HG02884 (cell line): ENCODE measurements at regions not wholly inside any gene's neighbourhood (a gene's known extent, or its start where the extent isn't known, plus 50 kb on each side); places are given as distances from the start of the nearest gene placed in this dataset.
"Not testable (repeated sequence)": the region's sequence is repeated elsewhere in the genome, so short reads cannot be mapped to it uniquely, and the experiment has no call there.

Source experiments
- ATAC-seq: cut with Tn5 transposase; IDR thresholded peaks from one replicate; pipeline ENCODE4 v1.9.1; 2021; ENCODE audit warnings: mild to moderate bottlenecking, moderate library complexity; ENCODE audit not compliant: unreplicated experiment

DNA sequence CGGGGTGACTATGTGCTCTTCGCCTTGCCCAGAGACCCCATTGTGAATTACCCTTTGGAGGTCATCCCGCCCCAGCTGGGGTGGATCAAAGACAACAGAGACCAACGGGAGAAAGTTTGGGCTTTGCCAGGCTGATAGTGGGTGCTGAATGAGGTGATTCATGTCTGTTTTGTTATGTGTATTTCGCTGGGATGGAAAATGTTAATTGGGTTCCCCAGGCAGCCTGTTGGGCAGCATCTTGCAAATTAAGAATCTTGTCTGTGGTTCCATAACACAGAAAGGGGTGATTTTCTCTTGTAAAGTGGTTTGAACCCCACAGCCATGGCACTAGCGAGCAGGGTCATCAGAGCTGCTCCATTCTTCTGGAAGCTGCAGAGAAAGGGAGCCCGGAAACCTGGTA is 63.1 kb upstream of the UNC93A start:
- ATAC-seq = no peak

DNA sequence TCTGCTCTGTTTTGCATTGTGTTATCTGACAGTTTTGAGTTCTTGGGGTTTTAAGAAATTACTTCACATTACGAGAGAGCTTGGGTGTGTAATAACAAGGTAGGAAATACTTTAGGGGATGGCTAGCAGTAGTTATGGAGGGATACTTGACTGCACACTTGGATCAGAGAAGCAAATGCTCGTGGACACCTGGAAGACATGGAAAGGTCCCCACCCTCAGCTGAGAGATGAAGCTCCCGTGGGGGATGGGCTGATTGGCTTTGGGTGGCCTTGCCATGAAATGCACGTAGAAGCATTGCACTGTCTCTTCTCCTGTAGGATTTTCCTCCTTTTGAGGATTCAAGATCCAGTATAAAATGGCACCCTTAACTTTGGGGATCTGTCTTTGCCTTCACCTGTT is 61.5 kb upstream of the UNC93A start:
- ATAC-seq = no peak

DNA sequence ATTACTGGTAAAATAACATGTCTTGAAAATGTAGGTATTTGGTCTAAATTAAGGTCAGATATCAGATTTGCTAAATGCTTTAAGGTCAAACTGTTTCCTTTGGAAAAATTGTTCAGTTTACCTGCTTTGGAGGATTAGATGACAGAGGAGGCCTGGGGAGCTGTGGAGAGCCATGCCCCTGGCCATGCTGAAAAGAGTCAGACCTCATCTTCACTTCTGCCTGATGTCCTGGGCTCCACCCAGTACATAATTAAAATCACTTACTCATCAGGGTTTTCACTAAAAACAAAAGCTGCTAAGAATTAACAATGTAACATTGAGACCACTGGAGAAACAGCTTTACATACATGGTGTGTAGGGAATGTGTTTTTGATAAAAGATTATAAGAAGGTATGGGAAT is 60.8 kb upstream of the UNC93A start:
- ATAC-seq = no peak

DNA sequence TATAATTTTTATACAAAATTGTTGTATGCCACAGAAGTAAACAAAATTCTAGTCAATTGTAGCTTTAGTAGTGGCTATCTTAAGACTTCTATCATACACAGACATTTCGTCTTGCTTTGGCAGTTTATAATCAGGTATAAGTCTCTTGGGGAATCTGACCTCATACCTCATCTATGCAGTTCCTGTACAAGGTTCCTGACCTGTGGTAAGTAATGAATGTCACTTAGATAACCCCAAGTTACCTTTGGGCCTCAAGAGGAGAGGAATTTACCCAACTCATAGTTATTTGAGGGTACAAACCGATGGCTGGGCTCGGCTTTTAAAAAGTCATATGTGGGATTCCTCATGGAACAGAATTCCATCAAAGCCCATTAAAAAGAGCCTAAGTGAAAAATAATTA is 58.8 kb upstream of the UNC93A start:
- ATAC-seq = no peak

DNA sequence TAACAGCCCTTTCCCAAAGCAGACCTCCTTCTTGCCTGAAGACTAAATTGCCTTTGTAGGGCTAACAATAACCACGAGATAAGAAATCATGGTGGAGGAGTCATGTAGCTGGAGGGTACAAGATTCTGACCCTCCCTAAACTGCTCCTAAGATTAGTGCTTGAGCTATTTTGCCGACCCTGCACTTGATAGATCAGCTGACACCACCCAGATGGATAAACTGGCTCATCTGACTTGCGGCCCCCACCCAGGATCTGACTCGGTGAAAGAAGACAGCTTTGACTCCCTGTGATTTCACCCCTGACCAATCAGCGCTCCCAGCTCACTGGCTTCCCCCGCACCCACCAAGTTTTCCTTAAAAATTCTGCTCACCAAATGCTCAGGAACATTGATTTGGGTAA is 57.6 kb upstream of the UNC93A start:
- ATAC-seq = no peak

DNA sequence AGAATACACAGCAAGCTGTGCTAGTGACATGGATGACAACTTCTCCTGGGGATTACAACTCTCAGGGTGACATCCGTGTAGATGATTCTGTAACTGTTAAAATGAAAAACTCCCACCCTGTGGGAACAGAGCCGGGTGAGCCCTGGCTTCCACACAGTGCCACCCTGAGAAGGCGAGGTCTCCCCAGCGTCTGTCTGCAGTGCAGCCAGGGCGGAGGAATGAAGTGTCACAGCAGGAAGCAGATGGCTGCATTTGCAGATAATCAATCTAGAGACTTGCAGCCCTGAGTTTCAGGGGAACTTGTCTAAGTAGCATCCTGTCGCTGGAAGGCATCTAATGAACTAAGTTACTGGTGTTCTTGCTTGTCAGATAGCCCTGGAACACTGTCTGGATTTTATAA is 56.5 kb upstream of the UNC93A start:
- not testable (repeated sequence) for ATAC-seq

DNA sequence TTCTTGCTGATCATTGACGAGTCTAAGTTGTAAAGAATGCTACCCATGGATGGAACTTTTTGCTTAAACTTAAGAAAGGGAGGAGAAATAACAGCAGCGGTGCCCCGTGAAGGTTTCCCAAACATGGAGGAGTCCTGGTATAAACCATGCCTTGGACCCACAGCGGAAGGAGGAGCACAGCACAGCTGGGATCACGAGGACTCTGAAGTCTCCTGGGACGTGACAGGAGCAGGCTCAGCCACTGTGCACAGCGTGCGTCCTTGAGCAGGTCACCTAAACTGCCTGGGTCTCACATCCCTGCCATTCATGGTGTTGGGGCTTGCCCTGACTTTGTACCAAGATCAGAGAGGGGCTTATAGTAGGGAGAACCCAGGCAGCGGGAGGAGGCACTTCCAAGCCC is 56.1 kb upstream of the UNC93A start:
- no peak for ATAC-seq

DNA sequence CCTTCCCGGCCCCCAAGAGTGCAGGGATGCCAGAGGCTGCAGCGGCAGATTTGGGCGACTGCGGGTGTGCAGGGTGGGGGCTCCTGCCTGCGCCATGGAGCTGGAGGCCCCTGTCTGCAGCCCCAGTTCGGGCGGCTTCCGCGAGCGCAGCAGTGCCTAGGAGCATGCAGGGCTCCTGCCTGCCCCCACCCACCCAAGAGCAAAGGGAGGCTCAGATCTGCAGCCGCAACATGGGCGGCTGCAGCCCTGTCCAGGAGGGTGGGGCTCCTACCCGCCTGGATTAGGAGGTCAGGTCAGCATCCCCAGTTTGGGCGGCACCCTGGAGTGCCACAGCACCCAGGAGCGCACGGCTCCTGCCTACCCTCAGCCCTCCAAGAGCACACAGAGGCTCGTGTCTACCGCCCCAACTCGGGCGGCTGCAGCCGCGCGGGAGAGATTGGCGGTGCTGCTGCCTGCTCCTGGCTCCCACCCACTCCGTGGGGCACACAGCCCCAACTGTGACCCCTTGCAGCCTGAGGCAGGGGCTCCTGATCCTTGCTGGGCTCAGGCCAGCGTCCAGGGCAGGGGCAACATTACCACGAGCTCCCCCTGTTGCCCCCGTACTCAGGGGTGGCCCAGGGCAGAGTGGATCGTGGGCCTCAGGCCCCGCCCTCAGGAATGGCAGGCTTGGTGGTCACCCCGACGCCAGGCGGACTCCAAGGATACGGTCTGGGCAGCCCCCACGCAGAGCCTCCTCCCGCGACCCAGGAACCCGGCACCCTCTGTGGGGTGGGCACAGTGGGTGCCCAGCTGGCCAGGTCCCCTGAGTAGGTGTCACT is 55.5 kb upstream of the UNC93A start:
- ATAC-seq = no peak

DNA sequence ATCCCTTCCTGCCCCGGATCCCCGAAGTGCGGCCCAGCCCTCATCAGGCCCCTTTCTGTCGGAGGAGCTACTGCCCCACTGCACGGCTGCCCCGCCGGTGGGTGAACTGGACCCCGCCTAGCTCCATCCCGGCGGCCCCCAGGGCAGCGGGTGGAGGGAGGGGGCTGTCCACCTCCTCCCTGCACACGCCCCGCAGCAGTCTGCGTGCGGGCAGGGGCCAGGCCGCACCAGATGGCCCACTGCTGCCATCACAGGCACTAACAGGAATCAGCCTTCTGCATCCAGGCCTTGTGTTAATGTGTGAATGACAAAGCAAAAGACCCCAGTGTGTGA is 54.9 kb upstream of the UNC93A start:
- no peak for ATAC-seq

DNA sequence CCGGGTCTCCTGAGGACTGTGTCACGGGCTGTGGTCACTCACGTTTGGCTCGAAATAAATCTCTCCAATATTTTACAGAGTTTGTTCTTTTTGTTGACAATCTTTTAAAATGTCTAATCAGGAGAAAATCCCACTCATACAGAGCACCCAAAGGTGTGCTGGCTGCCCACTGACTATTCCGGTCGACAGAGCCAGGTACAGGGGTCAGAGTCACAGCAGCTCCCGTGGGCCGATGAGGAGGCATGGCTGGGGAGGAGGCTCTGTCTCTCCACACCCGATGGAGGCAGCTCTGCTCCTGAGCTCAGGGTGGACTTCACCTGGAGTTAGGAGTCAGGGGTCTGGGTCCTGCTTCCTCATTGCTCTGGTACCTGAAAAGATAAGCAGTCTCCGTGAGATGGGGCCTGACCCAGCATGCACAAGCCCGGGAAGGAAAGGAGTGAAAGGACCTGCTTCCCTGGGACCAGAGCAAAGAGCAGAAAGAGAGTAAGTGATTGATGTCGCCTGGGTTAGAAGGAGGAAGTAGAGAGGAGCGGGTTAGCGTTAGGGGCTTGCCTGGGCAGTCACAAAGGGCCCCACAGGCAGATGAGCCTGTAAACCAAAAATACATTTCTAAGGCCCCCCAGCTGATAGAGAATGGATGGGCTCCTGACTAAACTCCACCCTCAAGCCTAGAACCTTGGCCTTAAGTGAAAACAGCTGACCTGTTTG is 53.5 kb upstream of the UNC93A start:
- ATAC-seq = no peak

DNA sequence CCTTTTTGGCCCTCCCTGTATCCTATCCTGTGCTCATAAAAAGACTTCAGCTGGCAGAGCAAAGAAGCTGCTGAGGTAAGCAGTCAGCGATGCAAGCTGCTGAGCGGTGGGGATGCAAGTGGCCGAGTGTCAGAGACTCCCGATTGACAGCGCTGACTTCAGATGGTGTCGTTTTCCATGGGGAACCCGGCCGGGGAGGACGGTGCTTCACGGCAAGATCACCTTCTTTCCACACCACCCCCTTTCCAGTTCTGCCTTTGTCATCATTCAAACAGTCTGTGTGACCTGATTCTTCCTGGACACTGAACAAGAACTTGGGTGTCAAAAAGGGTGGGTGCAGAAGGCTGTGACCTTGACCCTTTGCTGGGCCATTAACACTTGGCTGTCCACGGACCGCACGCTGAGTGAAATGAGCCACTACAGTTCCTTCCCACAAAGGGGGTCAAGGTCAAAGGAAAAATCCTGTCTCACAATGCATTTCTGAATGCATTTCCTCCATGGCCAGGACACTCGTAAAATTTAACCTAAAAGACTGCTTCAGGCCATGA is 52.9 kb upstream of the UNC93A start:
- ATAC-seq = no peak

DNA sequence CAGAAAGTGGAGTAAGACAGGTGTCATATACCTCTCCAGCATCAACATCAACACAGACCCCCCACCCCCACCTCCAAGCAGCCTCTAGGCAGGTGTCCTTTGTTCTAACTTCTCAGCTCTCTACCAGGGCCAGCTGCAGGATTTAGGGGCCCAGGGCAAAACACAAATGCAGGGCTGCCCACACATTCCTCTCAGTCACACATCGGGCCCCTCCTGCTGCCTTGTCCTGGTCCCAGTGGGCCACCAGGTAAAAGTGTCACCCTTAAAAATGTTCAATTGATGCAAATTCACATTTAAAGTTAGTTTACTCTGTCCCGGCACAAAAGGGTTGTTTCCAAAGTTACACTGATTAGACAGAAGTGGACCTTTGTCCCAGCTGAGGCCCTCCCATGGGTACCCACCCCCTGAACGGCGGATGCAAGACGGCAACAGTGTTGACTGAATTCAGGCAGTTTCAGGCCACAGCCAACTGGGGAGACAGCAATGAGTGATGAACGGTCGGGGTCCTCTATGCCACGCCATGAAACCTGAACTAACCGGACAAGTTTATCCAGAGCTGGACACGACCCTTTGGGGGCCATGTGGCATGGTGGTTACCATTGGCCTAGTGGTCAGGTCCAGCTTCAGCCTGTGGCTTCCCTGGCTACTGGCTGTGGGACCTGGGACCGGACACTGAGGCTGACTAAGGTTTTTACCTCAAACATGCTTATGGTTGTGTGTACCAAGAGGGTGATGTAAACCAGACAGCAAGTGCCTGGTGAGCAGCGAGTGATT is 52.2 kb upstream of the UNC93A start:
- no peak for ATAC-seq

DNA sequence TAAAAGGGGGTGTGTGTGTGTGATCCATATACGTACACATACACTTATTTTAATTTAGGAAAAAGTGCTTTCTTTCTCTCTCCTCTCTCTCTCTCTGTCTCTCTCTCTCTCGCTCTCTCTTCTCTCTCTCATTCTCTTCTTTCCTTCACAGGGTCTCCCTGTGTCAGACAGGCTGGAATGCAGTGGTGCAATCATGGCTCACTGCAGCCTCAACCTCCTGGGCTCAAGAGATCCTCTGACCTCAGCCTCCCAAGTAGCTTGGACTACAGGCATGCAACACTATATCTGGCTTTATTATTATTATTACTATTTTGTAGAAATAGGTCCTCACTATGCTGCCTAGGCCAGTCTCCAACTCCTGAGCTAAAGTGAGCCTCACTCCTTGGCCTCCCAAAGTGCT is 51.6 kb upstream of the UNC93A start:
- ATAC-seq = not testable (repeated sequence)

DNA sequence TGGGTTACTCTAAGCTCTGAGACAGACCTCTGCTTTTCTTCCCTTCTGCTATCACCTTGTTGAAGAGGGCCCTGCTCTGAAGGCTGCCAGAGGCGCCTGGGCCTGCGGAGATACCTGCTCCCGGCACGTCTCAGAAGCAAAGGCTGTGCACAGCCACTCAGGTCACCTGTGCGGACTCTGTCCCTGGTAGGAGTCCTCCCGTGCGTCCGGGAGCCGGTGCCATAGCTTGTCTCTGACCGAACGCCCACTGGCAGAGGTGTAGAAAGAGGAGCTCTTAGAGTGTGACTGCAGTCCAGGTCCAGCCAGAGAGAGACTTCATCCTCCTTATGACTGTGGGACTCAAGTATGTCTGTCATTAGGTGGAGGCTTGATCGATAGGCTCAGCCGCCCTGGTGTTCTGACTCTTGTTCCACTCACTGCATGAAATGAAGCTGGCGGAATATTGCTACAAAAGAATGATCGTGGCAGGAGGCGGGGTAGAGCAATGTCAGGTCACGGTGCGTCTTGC is 51.0 kb upstream of the UNC93A start:
- ATAC-seq = no peak
